Esophagus muscularis mucosa (tissue), 4 donors: ENCODE measurements at regions not wholly inside any gene's neighbourhood (a gene's known extent, or its start where the extent isn't known, plus 50 kb on each side); places are given as distances from the start of the nearest gene placed in this dataset.
"Not testable (repeated sequence)": the region's sequence is repeated elsewhere in the genome, so short reads cannot be mapped to it uniquely, and the experiment has no call there.

ENCODE experiments used
- DNase-seq: peaks from one replicate; pipeline ENCODE4 v3.0.0-alpha.2; 2017; ENCODE audit errors: extremely low spot score
- H3K27ac ChIP-seq, 4 donors: fragments of 200-600 bp; sonication (generic); replicated peaks in 1 of 4; 1 replicate in 3 of 4; 2 replicates in 1 of 4; pipeline ENCODE4 v1.5.1; 2016 to 2019; ENCODE audit warnings: mild to moderate bottlenecking in 1 of 4
- H3K27me3 ChIP-seq, 4 donors: fragments of 200-600 bp; sonication (generic); one replicate each; pipeline versions ENCODE4 v1.5.1 to v1.6.0; 2016 to 2019
- H3K36me3 ChIP-seq, 4 donors: fragments of 200-600 bp; sonication (generic); one replicate each; pipeline ENCODE4 v1.5.1; 2016 to 2019
- H3K4me1 ChIP-seq, 4 donors: fragments of 200-600 bp; sonication (generic); one replicate each; pipeline ENCODE4 v1.5.1; 2016 to 2019
- H3K4me3 ChIP-seq, 4 donors: fragments of 200-600 bp; sonication (generic); 1 replicate in 2 of 4; 2 replicates in 2 of 4; pipeline ENCODE4 v1.5.1; 2016 to 2019; ENCODE audit warnings: mild to moderate bottlenecking in 4 of 4, moderate library complexity in 1 of 4
- H3K9me3 ChIP-seq, 4 donors: fragments of 200-600 bp; sonication (generic); 1 replicate in 3 of 4; 2 replicates in 1 of 4; pipeline ENCODE4 v1.5.1; 2016 to 2019
- EP300 ChIP-seq: sonication (generic); formaldehyde crosslinking; IDR thresholded peaks from one replicate; pipeline ENCODE4 v1.6.1; 2017; ENCODE audit warnings: antibody characterized with exemption
- POLR2A ChIP-seq: fragments of 450-650 bp; IDR thresholded peaks from one replicate; pipeline ENCODE4 v1.6.1; 2017; ENCODE audit warnings: antibody characterized with exemption, moderate library complexity, mild to moderate bottlenecking, low read depth
- POLR2AphosphoS5 ChIP-seq, 2 donors: sonication (generic); formaldehyde crosslinking; IDR thresholded peaks; one replicate each; pipeline ENCODE4 v1.6.1; 2017; ENCODE audit warnings: antibody characterized with exemption in 2 of 2
- WGBS: methylation state at CpG from one replicate; pipeline ENCODE4 v1.1.5; 2018; 5-methylcytosine and 5-hydroxymethylcytosine counted together
- intact Hi-C: fragments of 100-400 bp; cut with DNase I; formaldehyde crosslinking; loops from one replicate; pipeline ENCODE4 v1.15.1; 2023
- TF ChIP-seq, protein P1 (sequence below), 3 experiments: fragments of 200-600 bp in 2 of 3; fragments of 450-650 bp in 1 of 3; sonication (generic) in 2 of 3; IDR thresholded peaks; one replicate each; pipeline ENCODE4 v1.5.1; 2017 to 2019; ENCODE audit warnings: antibody characterized with exemption in 3 of 3, mild to moderate bottlenecking in 2 of 3, moderate library complexity in 1 of 3

GRCh38 chr11:16505481-16505880, 149.1 kb upstream of the SOX6 start:
- DNase-seq: no peak
- no peaks in the 10 kb centered on the region for H3K27me3 ChIP-seq

GRCh38 chr11:16503891-16504290, 147.5 kb upstream of the SOX6 start:
- H3K4me3 ChIP-seq, H3K36me3 ChIP-seq, H3K4me1 ChIP-seq, DNase-seq, H3K27me3 ChIP-seq, intact Hi-C loops, H3K27ac ChIP-seq: not testable (repeated sequence)
- H3K9me3 ChIP-seq: peaks cover 0 to 26% (median 20%) of the 10 kb centered on the region in 4 donors
- WGBS: 90% methylated on average over 2 of the region's 2 CpGs

More at GRCh38 chr11:16505481-16505880, 149.1 kb upstream of the SOX6 start:
- H3K36me3 ChIP-seq: no peaks in the 10 kb centered on the region
- no peak for TF ChIP-seq POLR2AphosphoS5 (IDR thresholded peaks at IDR 0.05)
- no peak for TF ChIP-seq EP300
- TF ChIP-seq, protein P1, sequence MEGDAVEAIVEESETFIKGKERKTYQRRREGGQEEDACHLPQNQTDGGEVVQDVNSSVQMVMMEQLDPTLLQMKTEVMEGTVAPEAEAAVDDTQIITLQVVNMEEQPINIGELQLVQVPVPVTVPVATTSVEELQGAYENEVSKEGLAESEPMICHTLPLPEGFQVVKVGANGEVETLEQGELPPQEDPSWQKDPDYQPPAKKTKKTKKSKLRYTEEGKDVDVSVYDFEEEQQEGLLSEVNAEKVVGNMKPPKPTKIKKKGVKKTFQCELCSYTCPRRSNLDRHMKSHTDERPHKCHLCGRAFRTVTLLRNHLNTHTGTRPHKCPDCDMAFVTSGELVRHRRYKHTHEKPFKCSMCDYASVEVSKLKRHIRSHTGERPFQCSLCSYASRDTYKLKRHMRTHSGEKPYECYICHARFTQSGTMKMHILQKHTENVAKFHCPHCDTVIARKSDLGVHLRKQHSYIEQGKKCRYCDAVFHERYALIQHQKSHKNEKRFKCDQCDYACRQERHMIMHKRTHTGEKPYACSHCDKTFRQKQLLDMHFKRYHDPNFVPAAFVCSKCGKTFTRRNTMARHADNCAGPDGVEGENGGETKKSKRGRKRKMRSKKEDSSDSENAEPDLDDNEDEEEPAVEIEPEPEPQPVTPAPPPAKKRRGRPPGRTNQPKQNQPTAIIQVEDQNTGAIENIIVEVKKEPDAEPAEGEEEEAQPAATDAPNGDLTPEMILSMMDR (IDR thresholded peaks at IDR 0.05): no peak
- no peak for TF ChIP-seq POLR2A
- H3K9me3 ChIP-seq: peaks cover 0 to 26% (median 20%) of the 10 kb centered on the region in 4 donors
- H3K4me3 ChIP-seq: no peak overlapping the region
- H3K4me1 ChIP-seq: no peaks in the 10 kb centered on the region
- 100% methylated on average over 1 of the region's 1 CpG for WGBS
- intact Hi-C loops: no loop called here
- no peak overlapping the region for H3K27ac ChIP-seq

GRCh38 chr11:16494918-16495691, 138.8 kb upstream of the SOX6 start:
- intact Hi-C loops: no loop called here
- peaks cover 0 to 8% (median 4%) of the 10 kb centered on the region in 4 donors for H3K9me3 ChIP-seq

DNA sequence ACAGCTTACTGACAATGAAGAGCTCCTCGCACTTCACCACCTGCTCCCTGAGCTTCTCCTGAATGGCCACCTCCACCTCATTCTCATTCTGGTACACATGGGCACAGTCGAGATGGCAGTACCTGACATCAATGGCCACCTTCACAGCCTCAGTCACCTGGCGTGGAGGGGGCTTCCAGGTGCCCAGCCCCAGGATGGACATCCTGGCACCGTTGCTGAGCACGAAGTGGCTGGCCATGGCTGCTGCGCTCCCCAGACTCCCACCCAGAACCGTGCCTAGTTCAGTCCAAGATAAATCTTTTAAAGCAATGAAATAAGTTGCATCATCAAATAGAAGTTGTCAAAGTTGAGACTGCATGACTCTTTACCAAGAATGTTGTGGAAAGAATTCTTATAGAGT, 128.1 kb upstream of the SOX6 start:
- WGBS: 87% methylated on average over 7 of the region's 7 CpGs
- Histone ChIP-seq H3K9me3 (no peaks in the 10 kb centered on the region), H3K27ac (no peak overlapping the region), H3K4me3 (no peak overlapping the region), H3K27me3 (no peaks in the 10 kb centered on the region), H3K4me1 (no peaks in the 10 kb centered on the region), H3K36me3 (no peaks in the 10 kb centered on the region)
- TF ChIP-seq POLR2AphosphoS5 (IDR thresholded peaks at IDR 0.05): no peak
- TF ChIP-seq EP300: no peak
- no peak for TF ChIP-seq POLR2A
- TF ChIP-seq, protein P1 (IDR thresholded peaks at IDR 0.05): no peak
- no peak for DNase-seq
- intact Hi-C loops: no loop called here

More at GRCh38 chr11:16494918-16495691, 138.8 kb upstream of the SOX6 start:
- no peaks in the 10 kb centered on the region for H3K4me1 ChIP-seq
- no peak for TF ChIP-seq POLR2AphosphoS5 (IDR thresholded peaks at IDR 0.05)
- H3K36me3 ChIP-seq: no peaks in the 10 kb centered on the region
- no peak overlapping the region for H3K4me3 ChIP-seq
- no peak overlapping the region for H3K27ac ChIP-seq
- DNase-seq: no peak
- H3K27me3 ChIP-seq: no peaks in the 10 kb centered on the region

GRCh38 chr11:16474659-16475058, 118.3 kb upstream of the SOX6 start:
- 100% methylated on average over 2 of the region's 2 CpGs for whole genome bisulfite sequencing
- H3K36me3 ChIP-seq: no peaks in the 10 kb centered on the region
- DNase-seq: no peak
- no peak overlapping the region for H3K27ac ChIP-seq
- no peaks in the 10 kb centered on the region for H3K27me3 ChIP-seq
- no peak overlapping the region for H3K4me3 ChIP-seq
- intact Hi-C loops: no loop called here
- TF ChIP-seq, protein P1 (IDR thresholded peaks at IDR 0.05): no peak
- TF ChIP-seq EP300 (no peak), POLR2AphosphoS5 (IDR thresholded peaks at IDR 0.05) (no peak), POLR2A (no peak)
- no peaks in the 10 kb centered on the region for H3K9me3 ChIP-seq
- H3K4me1 ChIP-seq: no peaks in the 10 kb centered on the region

DNA sequence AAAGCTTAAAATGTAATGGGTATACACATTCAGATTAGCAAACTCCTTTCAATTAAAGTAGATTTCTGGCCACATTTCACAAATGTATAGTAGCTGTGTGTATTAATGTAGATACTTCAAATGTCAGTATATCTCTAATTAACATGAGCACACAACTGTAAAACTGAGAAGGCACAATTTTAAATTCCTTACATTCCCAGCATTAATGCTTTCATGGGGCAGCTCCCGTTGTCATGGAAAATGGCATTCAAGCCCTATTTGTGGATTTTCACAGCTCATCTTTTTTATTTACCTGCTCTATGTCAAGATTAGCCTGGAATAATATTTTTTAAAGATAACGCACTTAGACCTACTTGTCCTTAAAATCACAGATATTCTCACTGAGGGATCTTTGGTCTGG, 113.6 kb upstream of the SOX6 start:
- Histone ChIP-seq H3K4me3 (no peak overlapping the region), H3K36me3 (no peaks in the 10 kb centered on the region), H3K27me3 (no peaks in the 10 kb centered on the region), H3K27ac (no peak overlapping the region), H3K9me3 (no peaks in the 10 kb centered on the region), H3K4me1 (no peaks in the 10 kb centered on the region)
- no peak for DNase-seq
- TF ChIP-seq EP300 (no peak), POLR2AphosphoS5 (IDR thresholded peaks at IDR 0.05) (no peak), POLR2A (no peak)
- TF ChIP-seq, protein P1 (IDR thresholded peaks at IDR 0.05): no peak
- intact Hi-C loops: no loop called here
- 63% methylated on average over 2 of the region's 2 CpGs for WGBS
